SK-N-SH (cell line): ENCODE measurements at regions not wholly inside any gene's neighbourhood (a gene's known extent, or its start where the extent isn't known, plus 50 kb on each side); places are given as distances from the start of the nearest gene placed in this dataset.

Experiments used
- CTCF ChIA-PET: fragments of 300-600, 350-600 bp; formaldehyde crosslinking; extraction: SDS; loops from one replicate; lab custom pipeline; 2021; lab: Yijun Ruan, JAX
- POLR2A ChIA-PET: fragments of 350-600 bp; sonication (Branson Sonifier 250); formaldehyde crosslinking; extraction: SDS; loops from one replicate; lab custom pipeline; 2020; ENCODE audit warnings: antibody characterized with exemption, inconsistent platforms; lab: Yijun Ruan, JAX
- DNase-seq: peaks from one replicate; pipeline ENCODE4 v3.0.0; 2012
- H2AFZ ChIP-seq: fragments of 200-600 bp; sonication (generic); 2 replicates; pipeline ENCODE4 v1.8.1; 2016; ENCODE audit warnings: antibody characterized with exemption, mild to moderate bottlenecking, low read depth
- H3F3A ChIP-seq: fragments of 200-600 bp; sonication (generic); replicated peaks from 2 replicates; pipeline ENCODE3; 2016; ENCODE audit warnings: antibody characterized with exemption, mild to moderate bottlenecking; ENCODE audit not compliant: insufficient read depth
- H3K27ac ChIP-seq, 2 experiments: fragments of 200-500 bp in 1 of 2; fragments of 200-600 bp in 1 of 2; sonication (Bioruptor generic) in 1 of 2; sonication (generic), shearing (Covaris generic) in 1 of 2; 2 replicates each; pipeline versions ENCODE4 v1.5.1 to v1.6.1; 2014 to 2016; ENCODE audit warnings: low read depth in 2 of 2, inconsistent platforms in 1 of 2, low read length in 1 of 2, mild to moderate bottlenecking in 1 of 2, mixed read lengths in 1 of 2
- H3K27me3 ChIP-seq: fragments of 200-600 bp; sonication (generic), shearing (Covaris generic); 2 replicates; pipeline ENCODE4 v1.6.1; 2016; ENCODE audit warnings: mixed run types; ENCODE audit not compliant: insufficient read depth
- H3K36me3 ChIP-seq, 2 experiments: fragments of 200-500 bp in 1 of 2; fragments of 200-600 bp in 1 of 2; sonication (Bioruptor generic) in 1 of 2; sonication (generic) in 1 of 2; replicated peaks in 1 of 2; 2 replicates each; pipeline versions ENCODE3 to v1.5.1; 2014 to 2016; ENCODE audit warnings: low read length in 1 of 2, mild to moderate bottlenecking in 1 of 2; ENCODE audit not compliant: insufficient read depth in 2 of 2, control insufficient read depth in 1 of 2
- H3K4me1 ChIP-seq, 2 experiments: fragments of 200-500 bp in 1 of 2; fragments of 200-600 bp in 1 of 2; sonication (Bioruptor generic) in 1 of 2; sonication (generic), shearing (Covaris generic) in 1 of 2; 2 replicates each; pipeline versions ENCODE4 v1.5.1 to v1.6.1; 2014 to 2016; ENCODE audit warnings: low read depth in 1 of 2, low read length in 1 of 2, mixed run types in 1 of 2; ENCODE audit not compliant: insufficient read depth in 2 of 2, control insufficient read depth in 1 of 2
- H3K4me2 ChIP-seq: fragments of 200-600 bp; sonication (generic), shearing (Covaris generic); 2 replicates; pipeline ENCODE4 v1.6.1; 2017; ENCODE audit warnings: mixed run types
- H3K4me3 ChIP-seq, 2 experiments: fragments of 200-500 bp in 1 of 2; fragments of 200-600 bp in 1 of 2; sonication (Bioruptor generic) in 1 of 2; sonication (generic), shearing (Covaris generic) in 1 of 2; 2 replicates each; pipeline versions ENCODE4 v1.5.1 to v1.8.1; 2014 to 2016; ENCODE audit warnings: low read depth in 2 of 2, inconsistent platforms in 1 of 2, low read length in 1 of 2, mild to moderate bottlenecking in 1 of 2, mixed read lengths in 1 of 2, moderate library complexity in 1 of 2
- H3K79me2 ChIP-seq: fragments of 200-600 bp; sonication (generic); 2 replicates; pipeline ENCODE4 v1.8.1; 2017; ENCODE audit warnings: mild to moderate bottlenecking; ENCODE audit not compliant: insufficient read depth
- H3K9ac ChIP-seq: fragments of 200-600 bp; sonication (generic); 2 replicates; pipeline ENCODE4 v1.6.1; 2017; ENCODE audit warnings: mixed run types
- H3K9me2 ChIP-seq: fragments of 200-600 bp; sonication (generic); 2 replicates; pipeline ENCODE4 v1.6.1; 2017; ENCODE audit warnings: mixed run types
- H3K9me3 ChIP-seq: fragments of 200-600 bp; sonication (generic); 2 replicates; pipeline ENCODE4 v1.6.1; 2017; ENCODE audit warnings: mixed run types, mild to moderate bottlenecking, moderate library complexity
- H4K20me1 ChIP-seq: fragments of 200-600 bp; sonication (generic); 2 replicates; pipeline ENCODE4 v1.6.1; 2017; ENCODE audit warnings: mild to moderate bottlenecking, mixed run types; ENCODE audit not compliant: insufficient read depth
- CHD2 ChIP-seq: fragments of 150-350 bp; IDR thresholded peaks from 2 replicates; pipeline ENCODE4 v1.6.1; 2018; ENCODE audit warnings: low read length; ENCODE audit not compliant: partially characterized antibody
- YY1 ChIP-seq: IDR thresholded peaks from 2 replicates; pipeline ENCODE4 v1.4.0; 2012; ENCODE audit warnings: low read depth, mild to moderate bottlenecking
- WGBS: methylation state at CpG from one replicate; pipeline ENCODE4 v1.1.6; 2017; ENCODE audit warnings: low lambda C conversion rate; 5-methylcytosine and 5-hydroxymethylcytosine counted together
- TF ChIP-seq, protein P1 (sequence below): IDR thresholded peaks from 2 replicates; pipeline ENCODE4 v1.4.0; 2012; ENCODE audit warnings: low read depth, borderline replicate concordance

DNA sequence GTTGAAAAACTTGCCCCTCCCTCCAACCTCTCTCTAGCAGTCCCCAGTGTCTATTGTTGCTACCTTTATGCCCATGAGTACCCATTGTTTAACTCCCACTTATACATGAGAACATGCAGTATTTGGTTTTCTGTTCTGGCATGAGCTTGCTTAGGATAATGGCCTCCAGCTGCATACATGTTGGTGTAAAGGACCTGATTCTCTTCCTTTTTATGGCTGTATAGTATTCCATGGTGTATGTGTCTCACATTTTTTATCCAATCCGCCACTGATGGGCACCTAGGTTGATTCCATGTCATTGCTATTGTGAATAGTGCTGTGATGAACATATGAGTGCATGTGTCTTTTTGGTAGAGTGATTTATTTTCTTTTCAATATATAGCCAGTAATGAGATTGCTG lies 50.0 kb upstream of the GPC4 start:
- Histone ChIP-seq H3K27ac (no peak overlapping the region), H3K79me2 (no peaks in the 10 kb centered on the region), H3K36me3 (no peaks in the 10 kb centered on the region), H3K4me1 (no peaks in the 10 kb centered on the region), H3K9ac (no peak overlapping the region), H3K27me3 (no peaks in the 10 kb centered on the region; the same call in 1 of the 2 replicates), H3F3A (no peaks in the 10 kb centered on the region), H3K9me3 (no peaks in the 10 kb centered on the region), H3K4me3 (no peak overlapping the region), H2AFZ (no peak overlapping the region), H3K9me2 (no peaks in the 10 kb centered on the region), H4K20me1 (no peaks in the 10 kb centered on the region), H3K4me2 (no peak overlapping the region)
- CTCF ChIA-PET, result no interaction called here
- TF ChIP-seq CHD2 (no peak), YY1 (no peak)
- TF ChIP-seq, protein P1, sequence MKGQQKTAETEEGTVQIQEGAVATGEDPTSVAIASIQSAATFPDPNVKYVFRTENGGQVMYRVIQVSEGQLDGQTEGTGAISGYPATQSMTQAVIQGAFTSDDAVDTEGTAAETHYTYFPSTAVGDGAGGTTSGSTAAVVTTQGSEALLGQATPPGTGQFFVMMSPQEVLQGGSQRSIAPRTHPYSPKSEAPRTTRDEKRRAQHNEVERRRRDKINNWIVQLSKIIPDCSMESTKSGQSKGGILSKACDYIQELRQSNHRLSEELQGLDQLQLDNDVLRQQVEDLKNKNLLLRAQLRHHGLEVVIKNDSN, result no peak
- 9% methylated on average over 1 of the region's 1 CpG for WGBS
- POLR2A ChIA-PET, result no interaction called here
- DNase-seq, result no peak
